ENCODE measurements at regions not wholly inside any gene's neighbourhood (a gene's known extent, or its start where the extent isn't known, plus 50 kb on each side); places are given as distances from the start of the nearest gene placed in this dataset.

DNA sequence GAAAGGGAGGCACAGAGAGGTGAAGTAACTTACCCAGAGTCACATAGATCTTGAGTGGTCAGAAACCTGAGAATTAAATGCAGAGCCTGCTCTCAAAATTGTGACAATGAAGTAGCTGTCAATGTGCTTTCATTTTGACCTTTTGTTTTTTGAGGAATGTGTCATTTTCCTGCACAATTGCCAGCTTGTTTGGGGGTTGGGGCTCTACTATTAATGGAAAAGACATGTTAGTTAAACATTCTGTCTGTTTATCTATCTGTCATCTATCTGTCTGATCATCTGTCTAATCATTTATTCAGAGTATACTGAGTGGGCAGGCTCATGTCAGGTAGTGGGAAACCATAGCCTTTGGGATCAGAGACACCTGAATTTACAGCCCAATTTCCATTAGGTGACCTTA, 428.4 kb downstream of the TSN start:
- TF ChIP-seq CTCF (IDR thresholded peaks at IDR 0.05) = no peak
- no peak for TF ChIP-seq POLR2A (IDR thresholded peaks at IDR 0.05)

Data from Peyer's patch (tissue), 4 donors.